Neural progenitor cell (in vitro differentiated cells): ENCODE measurements at regions not wholly inside any gene's neighbourhood (a gene's known extent, or its start where the extent isn't known, plus 50 kb on each side); places are given as distances from the start of the nearest gene placed in this dataset.

Experiments used
- DNase-seq: peaks from one replicate; pipeline ENCODE4 v3.0.0-alpha.2; 2016; ENCODE audit warnings: low spot score
- H2AFZ ChIP-seq: fragments of 200-600 bp; sonication (generic); replicated peaks from 2 replicates; pipeline ENCODE4 v1.6.1; 2016; ENCODE audit warnings: antibody characterized with exemption
- H3F3A ChIP-seq: fragments of 200-600 bp; sonication (generic); 2 replicates; pipeline ENCODE4 v1.6.1; 2016; ENCODE audit warnings: antibody characterized with exemption, low read depth
- H3K27ac ChIP-seq: fragments of 200-600 bp; sonication (generic); 2 replicates; pipeline ENCODE4 v1.5.1; 2016; ENCODE audit warnings: mild to moderate bottlenecking
- H3K27me3 ChIP-seq: fragments of 200-600 bp; sonication (generic); 2 replicates; pipeline ENCODE4 v1.6.1; 2016; ENCODE audit warnings: mild to moderate bottlenecking, moderate library complexity
- H3K36me3 ChIP-seq: fragments of 200-600 bp; sonication (generic); 2 replicates; pipeline ENCODE4 v1.5.1; 2016
- H3K4me1 ChIP-seq: fragments of 200-600 bp; sonication (generic); 2 replicates; pipeline ENCODE4 v1.6.1; 2016; ENCODE audit warnings: mixed run types
- H3K4me2 ChIP-seq: fragments of 200-600 bp; sonication (generic); 2 replicates; pipeline ENCODE4 v1.6.1; 2016
- H3K4me3 ChIP-seq: fragments of 200-600 bp; sonication (generic); 2 replicates; pipeline ENCODE4 v1.5.1; 2016
- H3K79me2 ChIP-seq: fragments of 200-600 bp; sonication (generic); 2 replicates; pipeline ENCODE4 v1.6.1; 2016; ENCODE audit warnings: low read depth
- H3K9ac ChIP-seq: fragments of 200-600 bp; sonication (generic); 2 replicates; pipeline ENCODE4 v1.6.1; 2016
- H3K9me3 ChIP-seq: fragments of 200-600 bp; sonication (generic); 2 replicates; pipeline ENCODE4 v1.5.1; 2016; ENCODE audit warnings: low read depth
- H4K20me1 ChIP-seq: fragments of 200-600 bp; sonication (generic); 2 replicates; pipeline ENCODE4 v1.6.1; 2016; ENCODE audit warnings: low read depth
- H3K27ac Mint-ChIP-seq: 3 replicates; pipeline ENCODE4 v1.8.0; 2021; ENCODE audit warnings: mixed read lengths
- H3K27me3 Mint-ChIP-seq: 2 replicates; pipeline ENCODE4 v1.8.0; 2022; ENCODE audit warnings: low read depth, mild to moderate bottlenecking, inconsistent platforms, moderate library complexity, mixed read lengths; ENCODE audit not compliant: insufficient read depth
- H3K36me3 Mint-ChIP-seq: 3 replicates; pipeline ENCODE4 v1.8.0; 2021; ENCODE audit warnings: mixed read lengths
- H3K4me1 Mint-ChIP-seq: 3 replicates; pipeline ENCODE4 v1.8.0; 2021; ENCODE audit warnings: mixed read lengths
- H3K4me3 Mint-ChIP-seq: 3 replicates; pipeline ENCODE4 v1.8.0; 2021; ENCODE audit warnings: mild to moderate bottlenecking, moderate library complexity, mixed read lengths
- H3K9me3 Mint-ChIP-seq: 3 replicates; pipeline ENCODE4 v1.8.0; 2020; ENCODE audit warnings: mixed read lengths
- EZH2 ChIP-seq: fragments of 200-600 bp; sonication (generic); IDR thresholded peaks from 2 replicates; pipeline ENCODE4 v1.6.1; 2017; ENCODE audit warnings: antibody characterized with exemption, mild to moderate bottlenecking, moderate library complexity
- EZH2phosphoT487 ChIP-seq: fragments of 200-600 bp; sonication (generic); IDR thresholded peaks from 2 replicates; pipeline ENCODE4 v1.6.1; 2017; ENCODE audit warnings: antibody characterized with exemption
- TF ChIP-seq, protein P1 (sequence below): fragments of 200-600 bp; sonication (generic); IDR thresholded peaks from 2 replicates; pipeline ENCODE4 v1.5.1; 2017; ENCODE audit warnings: antibody characterized with exemption, mild to moderate bottlenecking

GRCh38 chr16:85221771-85222154 lies 109.5 kb upstream of the CIBAR2 start:
- H3K9ac ChIP-seq = no peak overlapping the region
- H3K27me3 ChIP-seq = no peaks in the 10 kb centered on the region
- Mint-ChIP-seq H3K36me3 (no peaks in the 10 kb centered on the region), H3K9me3 (no peaks in the 10 kb centered on the region), H3K4me3 (no peak overlapping the region), H3K4me1 (peaks cover 79% of the 10 kb centered on the region), H3K27me3 (peaks cover 20% of the 10 kb centered on the region), H3K27ac (no peak overlapping the region)
- H3K36me3 ChIP-seq = no peaks in the 10 kb centered on the region
- H3F3A ChIP-seq = peaks cover 21% of the 10 kb centered on the region
- no peak overlapping the region for H2AFZ ChIP-seq
- H3K27ac ChIP-seq = peak overlapping the region; percentile 75
- no peaks in the 10 kb centered on the region for H3K79me2 ChIP-seq
- peaks cover 7% of the 10 kb centered on the region for H4K20me1 ChIP-seq
- no peaks in the 10 kb centered on the region for H3K9me3 ChIP-seq
- H3K4me2 ChIP-seq = peak overlapping the region; percentile 58
- no peak for TF ChIP-seq EZH2phosphoT487
- no peak for TF ChIP-seq EZH2
- TF ChIP-seq, protein P1, sequence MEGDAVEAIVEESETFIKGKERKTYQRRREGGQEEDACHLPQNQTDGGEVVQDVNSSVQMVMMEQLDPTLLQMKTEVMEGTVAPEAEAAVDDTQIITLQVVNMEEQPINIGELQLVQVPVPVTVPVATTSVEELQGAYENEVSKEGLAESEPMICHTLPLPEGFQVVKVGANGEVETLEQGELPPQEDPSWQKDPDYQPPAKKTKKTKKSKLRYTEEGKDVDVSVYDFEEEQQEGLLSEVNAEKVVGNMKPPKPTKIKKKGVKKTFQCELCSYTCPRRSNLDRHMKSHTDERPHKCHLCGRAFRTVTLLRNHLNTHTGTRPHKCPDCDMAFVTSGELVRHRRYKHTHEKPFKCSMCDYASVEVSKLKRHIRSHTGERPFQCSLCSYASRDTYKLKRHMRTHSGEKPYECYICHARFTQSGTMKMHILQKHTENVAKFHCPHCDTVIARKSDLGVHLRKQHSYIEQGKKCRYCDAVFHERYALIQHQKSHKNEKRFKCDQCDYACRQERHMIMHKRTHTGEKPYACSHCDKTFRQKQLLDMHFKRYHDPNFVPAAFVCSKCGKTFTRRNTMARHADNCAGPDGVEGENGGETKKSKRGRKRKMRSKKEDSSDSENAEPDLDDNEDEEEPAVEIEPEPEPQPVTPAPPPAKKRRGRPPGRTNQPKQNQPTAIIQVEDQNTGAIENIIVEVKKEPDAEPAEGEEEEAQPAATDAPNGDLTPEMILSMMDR = no peak
- no peak for DNase-seq
- peaks cover 35% of the 10 kb centered on the region for H3K4me1 ChIP-seq
- H3K4me3 ChIP-seq = no peak overlapping the region

GRCh38 chr16:85222155-85222863 lies 110.0 kb upstream of the CIBAR2 start:
- Mint-ChIP-seq H3K36me3 (no peaks in the 10 kb centered on the region), H3K9me3 (no peaks in the 10 kb centered on the region), H3K4me1 (peaks cover 79% of the 10 kb centered on the region), H3K4me3 (peak overlapping the region; percentile 67), H3K27ac (peak overlapping the region; percentile 97), H3K27me3 (peaks cover 18% of the 10 kb centered on the region)
- Histone ChIP-seq H3K9me3 (no peaks in the 10 kb centered on the region), H3F3A (peaks cover 26% of the 10 kb centered on the region), H3K27ac (peak overlapping the region; percentile 75), H3K9ac (no peak overlapping the region), H3K79me2 (no peaks in the 10 kb centered on the region), H3K36me3 (no peaks in the 10 kb centered on the region), H3K4me1 (peaks cover 36% of the 10 kb centered on the region), H3K4me2 (peak overlapping the region; percentile 58), H3K27me3 (no peaks in the 10 kb centered on the region), H4K20me1 (peaks cover 7% of the 10 kb centered on the region), H2AFZ (no peak overlapping the region), H3K4me3 (peak overlapping the region; percentile 18)
- DNase-seq = peak; percentile 91
- TF ChIP-seq EZH2 = no peak
- TF ChIP-seq, protein P1 = no peak
- no peak for TF ChIP-seq EZH2phosphoT487

GRCh38 chr16:85225257-85225656 lies 113.0 kb upstream of the CIBAR2 start:
- Histone ChIP-seq H3K4me1 (peaks cover 43% of the 10 kb centered on the region), H3K4me2 (no peak overlapping the region), H2AFZ (no peak overlapping the region), H3K9me3 (no peaks in the 10 kb centered on the region), H3K27me3 (no peaks in the 10 kb centered on the region), H3K27ac (no peak overlapping the region), H4K20me1 (peaks cover 24% of the 10 kb centered on the region), H3K9ac (no peak overlapping the region), H3K79me2 (no peaks in the 10 kb centered on the region), H3F3A (peaks cover 45% of the 10 kb centered on the region), H3K36me3 (no peaks in the 10 kb centered on the region), H3K4me3 (no peak overlapping the region)
- Mint-ChIP-seq H3K27me3 (peaks cover 23% of the 10 kb centered on the region), H3K27ac (no peak overlapping the region), H3K4me1 (peaks cover 80% of the 10 kb centered on the region), H3K9me3 (no peaks in the 10 kb centered on the region), H3K4me3 (no peak overlapping the region), H3K36me3 (no peaks in the 10 kb centered on the region)
- no peak for TF ChIP-seq EZH2
- no peak for TF ChIP-seq EZH2phosphoT487
- TF ChIP-seq, protein P1 = no peak
- no peak for DNase-seq
